ENCODE measurements at regions not wholly inside any gene's neighbourhood (a gene's known extent, or its start where the extent isn't known, plus 50 kb on each side); places are given as distances from the start of the nearest gene placed in this dataset.

DNA sequence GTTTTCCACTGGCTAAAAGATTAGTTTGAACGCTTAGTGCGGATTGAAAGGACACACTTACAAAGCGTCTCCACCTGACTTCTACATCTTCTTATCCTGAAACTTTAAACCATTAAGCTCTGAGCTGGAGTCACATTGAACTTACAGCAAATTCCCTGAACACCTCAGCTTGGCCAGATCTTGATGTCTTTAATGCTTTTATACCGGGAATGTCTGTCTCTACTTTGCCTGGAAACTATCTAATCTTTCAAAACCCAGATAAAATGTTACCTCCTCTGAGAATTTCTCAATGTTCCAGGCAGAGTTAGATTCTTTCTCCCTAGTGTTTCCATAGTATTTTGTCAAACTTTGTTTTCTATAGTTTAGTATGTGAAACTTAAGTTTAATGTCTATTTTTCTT, 179.9 kb downstream of the DTHD1 start:
- DNase-seq (no peak), ATAC-seq (ENCODE audit: low FRiP score in 2 of 2) (no peak)
- no peaks in the 10 kb centered on the region for H3K36me3 ChIP-seq
- no peaks in the 10 kb centered on the region for H3K9me3 ChIP-seq
- H3K27ac ChIP-seq = no peak overlapping the region
- TF ChIP-seq, protein P1, sequence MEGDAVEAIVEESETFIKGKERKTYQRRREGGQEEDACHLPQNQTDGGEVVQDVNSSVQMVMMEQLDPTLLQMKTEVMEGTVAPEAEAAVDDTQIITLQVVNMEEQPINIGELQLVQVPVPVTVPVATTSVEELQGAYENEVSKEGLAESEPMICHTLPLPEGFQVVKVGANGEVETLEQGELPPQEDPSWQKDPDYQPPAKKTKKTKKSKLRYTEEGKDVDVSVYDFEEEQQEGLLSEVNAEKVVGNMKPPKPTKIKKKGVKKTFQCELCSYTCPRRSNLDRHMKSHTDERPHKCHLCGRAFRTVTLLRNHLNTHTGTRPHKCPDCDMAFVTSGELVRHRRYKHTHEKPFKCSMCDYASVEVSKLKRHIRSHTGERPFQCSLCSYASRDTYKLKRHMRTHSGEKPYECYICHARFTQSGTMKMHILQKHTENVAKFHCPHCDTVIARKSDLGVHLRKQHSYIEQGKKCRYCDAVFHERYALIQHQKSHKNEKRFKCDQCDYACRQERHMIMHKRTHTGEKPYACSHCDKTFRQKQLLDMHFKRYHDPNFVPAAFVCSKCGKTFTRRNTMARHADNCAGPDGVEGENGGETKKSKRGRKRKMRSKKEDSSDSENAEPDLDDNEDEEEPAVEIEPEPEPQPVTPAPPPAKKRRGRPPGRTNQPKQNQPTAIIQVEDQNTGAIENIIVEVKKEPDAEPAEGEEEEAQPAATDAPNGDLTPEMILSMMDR (IDR thresholded peaks at IDR 0.05) = no peak
- TF ChIP-seq EP300 (IDR thresholded peaks at IDR 0.05) = no peak
- no peak for TF ChIP-seq POLR2A (IDR thresholded peaks at IDR 0.05)
- TF ChIP-seq POLR2AphosphoS5 (IDR thresholded peaks at IDR 0.05) = no peak
- no peaks in the 10 kb centered on the region for H3K4me1 ChIP-seq
- 64 to 98% methylated on average over 4 of the region's 4 CpGs for WGBS, 2 donors
- H3K27me3 ChIP-seq = no peaks in the 10 kb centered on the region
- H3K4me3 ChIP-seq = no peak overlapping the region

DNA sequence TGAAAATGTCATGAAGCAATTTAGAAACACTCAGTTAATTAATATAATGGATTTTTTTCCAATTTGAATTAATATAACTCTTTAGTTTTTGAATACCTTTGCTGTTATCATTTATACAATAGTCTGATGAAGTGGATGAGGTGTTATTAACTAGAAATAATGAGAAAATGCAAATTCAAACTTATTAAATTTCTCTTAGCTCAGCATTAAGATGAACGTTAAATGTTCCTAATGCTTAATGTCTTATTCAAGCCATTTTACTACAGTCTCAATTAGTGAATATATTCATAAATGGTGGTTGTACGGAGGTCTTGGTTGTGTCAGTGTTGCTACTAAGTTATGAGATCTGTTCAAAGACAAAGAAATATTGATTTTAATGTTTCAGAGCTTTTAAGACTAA, 186.3 kb downstream of the DTHD1 start:
- no peaks in the 10 kb centered on the region for H3K9me3 ChIP-seq
- H3K4me1 ChIP-seq = no peaks in the 10 kb centered on the region
- DNase-seq (no peak), ATAC-seq (ENCODE audit: low FRiP score in 2 of 2) (no peak)
- no peaks in the 10 kb centered on the region for H3K36me3 ChIP-seq
- no peak overlapping the region for H3K27ac ChIP-seq
- no peaks in the 10 kb centered on the region for H3K27me3 ChIP-seq
- no peak overlapping the region for H3K4me3 ChIP-seq
- WGBS, 2 donors = 43 to 69% methylated on average over 2 of the region's 2 CpGs
- TF ChIP-seq POLR2A (IDR thresholded peaks at IDR 0.05) = no peak
- TF ChIP-seq POLR2AphosphoS5 (IDR thresholded peaks at IDR 0.05) = no peak
- TF ChIP-seq EP300 (IDR thresholded peaks at IDR 0.05) = no peak
- TF ChIP-seq, protein P1 (IDR thresholded peaks at IDR 0.05) = no peak

DNA sequence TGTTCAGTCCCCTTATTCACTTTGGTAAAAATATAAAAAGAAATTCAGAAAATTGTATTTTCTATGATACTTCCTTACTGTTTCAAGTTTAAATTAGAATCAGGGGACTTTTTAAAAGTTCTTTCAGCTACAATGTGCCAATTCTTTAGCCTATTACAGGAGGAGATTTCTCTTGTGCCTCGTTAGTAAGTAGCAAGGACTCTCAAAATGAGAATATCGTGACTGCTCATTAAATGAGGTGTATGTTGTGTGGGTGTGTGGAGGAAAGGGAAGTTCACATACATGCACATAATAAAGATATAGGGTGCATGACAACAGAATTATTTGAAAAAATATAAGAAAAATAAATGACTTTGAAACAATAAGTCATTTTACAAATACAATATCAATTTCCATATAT, 190.5 kb downstream of the DTHD1 start:
- 85 to 88% methylated on average over 2 of the region's 2 CpGs for WGBS, 2 donors
- no peak overlapping the region for H3K4me3 ChIP-seq
- H3K36me3 ChIP-seq = no peaks in the 10 kb centered on the region
- ATAC-seq (ENCODE audit: low FRiP score in 2 of 2) (no peak), DNase-seq (no peak)
- no peaks in the 10 kb centered on the region for H3K4me1 ChIP-seq
- no peaks in the 10 kb centered on the region for H3K27me3 ChIP-seq
- H3K27ac ChIP-seq = no peak overlapping the region
- no peaks in the 10 kb centered on the region for H3K9me3 ChIP-seq
- TF ChIP-seq POLR2AphosphoS5 (IDR thresholded peaks at IDR 0.05) (no peak), EP300 (IDR thresholded peaks at IDR 0.05) (no peak), POLR2A (IDR thresholded peaks at IDR 0.05) (no peak)
- TF ChIP-seq, protein P1 (IDR thresholded peaks at IDR 0.05) = no peak

DNA sequence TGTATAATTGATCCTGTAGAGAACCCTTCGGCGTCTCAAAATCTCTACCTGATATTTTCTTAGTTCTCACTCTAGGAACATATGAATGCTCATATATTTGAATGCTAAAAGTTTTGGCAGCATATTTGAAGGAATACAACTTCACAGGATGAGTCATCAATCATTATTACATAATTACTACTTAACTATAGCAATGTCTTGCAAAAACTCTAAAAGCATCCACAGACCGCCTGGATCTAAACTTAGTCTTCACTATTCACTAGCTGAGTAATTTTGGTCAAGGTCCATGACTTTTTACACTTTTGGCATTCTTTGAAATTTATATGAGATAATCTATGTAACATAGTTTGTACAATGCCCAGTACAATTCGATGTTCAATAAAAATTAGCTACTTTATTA, 194.7 kb downstream of the DTHD1 start:
- 83 to 88% methylated on average over 4 of the region's 4 CpGs for WGBS, 2 donors

DNA sequence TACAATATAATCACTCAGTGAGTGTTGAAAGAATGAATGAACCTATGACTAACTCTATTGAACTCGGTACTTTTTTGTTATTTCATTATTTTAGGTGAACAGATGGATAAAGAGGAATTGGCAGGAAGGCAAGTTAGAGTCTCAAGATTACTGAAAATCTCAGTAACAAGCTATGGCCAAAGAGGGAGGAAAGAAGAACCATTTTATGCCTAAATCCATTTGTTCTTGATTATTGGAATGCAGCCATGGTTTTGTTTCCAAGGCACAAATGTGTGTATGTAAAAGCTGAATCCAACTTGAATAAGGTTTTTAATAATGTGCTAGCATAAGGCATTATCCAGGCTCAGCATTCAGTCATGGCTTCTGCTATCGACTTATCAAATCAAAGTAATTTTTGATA, 196.4 kb downstream of the DTHD1 start:
- no peak for ATAC-seq (ENCODE audit: low FRiP score in 2 of 2)
- Histone ChIP-seq H3K27ac (no peak overlapping the region), H3K36me3 (no peaks in the 10 kb centered on the region), H3K9me3 (no peaks in the 10 kb centered on the region), H3K4me3 (no peak overlapping the region), H3K4me1 (no peaks in the 10 kb centered on the region), H3K27me3 (no peaks in the 10 kb centered on the region)
- WGBS, 2 donors = 75 to 79% methylated on average over 2 of the region's 2 CpGs
- TF ChIP-seq, protein P1 (IDR thresholded peaks at IDR 0.05) = no peak
- no peak for TF ChIP-seq EP300 (IDR thresholded peaks at IDR 0.05)
- no peak for DNase-seq

More for the DNA sequence above, 194.7 kb downstream of the DTHD1 start:
- DNase-seq = no peak
- no peak for TF ChIP-seq EP300 (IDR thresholded peaks at IDR 0.05)
- TF ChIP-seq, protein P1 (IDR thresholded peaks at IDR 0.05) = no peak
- no peak for TF ChIP-seq POLR2A (IDR thresholded peaks at IDR 0.05)
- TF ChIP-seq POLR2AphosphoS5 (IDR thresholded peaks at IDR 0.05) = no peak
- no peaks in the 10 kb centered on the region for H3K36me3 ChIP-seq
- H3K4me3 ChIP-seq = no peak overlapping the region
- no peak for ATAC-seq (ENCODE audit: low FRiP score in 2 of 2)
- no peaks in the 10 kb centered on the region for H3K4me1 ChIP-seq
- no peaks in the 10 kb centered on the region for H3K9me3 ChIP-seq
- no peaks in the 10 kb centered on the region for H3K27me3 ChIP-seq
- no peak overlapping the region for H3K27ac ChIP-seq
